GM21737 (cell line): ENCODE measurements at regions not wholly inside any gene's neighbourhood (a gene's known extent, or its start where the extent isn't known, plus 50 kb on each side); places are given as distances from the start of the nearest gene placed in this dataset.

ENCODE experiments used
- ATAC-seq: cut with Tn5 transposase; IDR thresholded peaks from one replicate; pipeline ENCODE4 v1.9.1; 2021; ENCODE audit warnings: mild to moderate bottlenecking, moderate library complexity; ENCODE audit not compliant: unreplicated experiment

- ATAC-seq = no peak
Measured at GRCh38 chr12:103093499-103094106, 136.1 kb downstream of the ASCL1 start.

GRCh38 chr12:103097496-103097895, 140.0 kb downstream of the ASCL1 start:
- no peak for ATAC-seq

DNA sequence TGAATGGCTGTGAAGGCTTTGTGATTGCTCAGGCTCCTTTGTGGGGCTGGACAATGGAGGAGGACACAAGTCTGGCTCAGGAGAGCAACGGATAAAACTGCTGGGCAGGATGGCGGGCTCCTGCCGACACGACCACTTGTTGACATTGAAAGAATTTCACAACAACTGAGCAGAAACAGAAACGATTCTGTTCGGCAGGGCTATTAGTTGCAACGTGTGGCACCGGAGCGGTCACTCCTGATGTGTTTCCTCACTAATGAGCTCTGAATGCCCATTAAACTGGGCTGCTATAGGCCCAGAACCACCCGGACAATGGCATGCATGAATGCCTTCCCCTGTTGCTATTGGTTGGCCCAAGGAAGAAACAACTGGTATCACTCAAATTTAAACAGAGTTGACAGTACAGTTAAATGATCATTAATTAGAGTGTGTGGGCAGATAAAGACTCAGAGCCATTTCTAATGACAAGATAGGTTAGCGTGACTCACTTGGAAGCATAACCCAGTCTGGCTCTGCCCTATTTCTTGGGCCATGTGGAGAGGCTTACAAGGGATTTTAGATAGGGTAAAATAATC, 142.9 kb downstream of the ASCL1 start:
- no peak for ATAC-seq

GRCh38 chr12:103102225-103102744, 144.8 kb downstream of the ASCL1 start:
- peak; percentile 63 for ATAC-seq

DNA sequence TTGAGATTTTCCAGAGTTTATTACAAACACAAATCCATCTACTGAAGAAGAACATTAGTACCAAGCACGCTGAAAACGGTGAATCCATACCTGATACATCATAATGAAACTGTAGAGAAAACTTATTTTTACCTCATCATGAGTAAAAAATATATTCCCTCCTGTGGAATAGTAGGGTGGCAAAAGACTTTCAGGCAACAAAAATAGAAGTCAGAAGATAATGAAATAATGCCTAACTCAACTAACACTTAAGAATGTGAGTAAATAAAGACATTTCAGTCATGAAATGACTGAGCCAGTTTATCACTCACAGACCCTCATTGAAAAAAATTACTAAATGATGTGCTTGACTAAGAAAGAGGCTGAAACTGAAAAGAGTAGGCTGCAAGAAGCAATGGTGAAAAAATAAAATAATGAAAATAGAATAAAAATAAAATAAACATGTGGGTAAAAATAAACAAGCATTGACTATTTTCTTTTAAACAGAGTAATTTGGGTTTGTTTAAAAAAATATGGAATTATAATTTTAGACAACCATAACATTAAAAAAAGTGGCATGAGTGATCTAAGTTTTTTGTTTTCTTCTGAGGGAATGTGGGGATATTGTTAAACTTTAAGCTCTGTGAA, 148.6 kb downstream of the ASCL1 start:
- peak; percentile 62 for ATAC-seq

- ATAC-seq = no peak
Measured at GRCh38 chr12:103109861-103110260, 152.4 kb downstream of the ASCL1 start.

GRCh38 chr12:103114296-103115055, 157.0 kb downstream of the ASCL1 start:
- ATAC-seq = peak; percentile 97

DNA sequence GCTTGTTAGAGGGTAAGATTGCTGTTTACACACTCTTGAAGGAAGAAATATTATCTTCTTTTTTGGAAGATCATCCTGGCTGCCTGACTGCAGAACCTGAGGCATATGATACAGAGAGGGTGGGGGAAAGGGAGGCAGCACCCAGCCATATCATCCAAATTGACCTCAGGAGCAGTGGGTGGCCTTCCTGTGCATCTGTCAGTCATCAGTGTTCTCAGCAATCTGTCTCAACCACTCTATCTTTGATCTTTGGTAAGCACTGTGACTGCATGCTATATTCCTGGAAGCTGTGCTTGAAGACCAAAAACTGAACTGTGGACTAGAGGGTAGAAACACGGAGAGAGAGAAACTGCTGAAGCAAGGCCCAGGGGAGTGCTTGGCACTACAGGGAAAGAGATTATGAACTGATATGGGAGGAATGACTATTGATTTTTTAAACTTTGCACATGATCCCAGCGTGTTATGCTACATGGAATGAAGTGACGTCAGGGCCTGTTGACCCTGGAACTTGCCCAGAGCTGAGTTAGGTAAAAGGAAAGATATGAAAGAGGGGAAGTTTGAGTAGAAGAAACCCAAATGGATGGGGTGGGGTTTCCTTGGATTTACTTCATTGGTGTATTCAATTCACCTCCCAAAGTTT, 171.5 kb downstream of the ASCL1 start:
- no peak for ATAC-seq

DNA sequence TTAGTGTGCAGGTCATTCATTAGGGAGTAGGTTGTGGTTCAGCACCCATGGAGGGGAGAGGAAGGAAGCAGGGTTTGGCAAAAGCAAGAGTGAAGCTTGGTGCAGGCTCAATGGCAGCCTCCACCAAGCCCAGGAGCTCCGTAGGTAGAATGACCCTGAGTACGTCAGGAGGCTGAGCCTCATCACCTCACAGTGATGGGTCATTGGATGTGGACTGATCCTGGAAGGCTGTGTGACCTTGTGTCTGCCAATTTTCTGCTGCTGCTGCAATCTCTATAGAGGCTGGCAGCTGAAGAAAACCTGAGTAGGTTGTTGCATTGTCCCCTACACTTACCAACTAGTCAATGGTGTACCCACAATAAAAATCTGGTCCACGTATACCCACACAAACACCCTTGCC, 173.1 kb downstream of the ASCL1 start:
- ATAC-seq = no peak

GRCh38 chr12:103138538-103138937, 181.1 kb downstream of the ASCL1 start:
- no peak for ATAC-seq

GRCh38 chr12:103139876-103140275, 182.4 kb downstream of the ASCL1 start:
- no peak for ATAC-seq

DNA sequence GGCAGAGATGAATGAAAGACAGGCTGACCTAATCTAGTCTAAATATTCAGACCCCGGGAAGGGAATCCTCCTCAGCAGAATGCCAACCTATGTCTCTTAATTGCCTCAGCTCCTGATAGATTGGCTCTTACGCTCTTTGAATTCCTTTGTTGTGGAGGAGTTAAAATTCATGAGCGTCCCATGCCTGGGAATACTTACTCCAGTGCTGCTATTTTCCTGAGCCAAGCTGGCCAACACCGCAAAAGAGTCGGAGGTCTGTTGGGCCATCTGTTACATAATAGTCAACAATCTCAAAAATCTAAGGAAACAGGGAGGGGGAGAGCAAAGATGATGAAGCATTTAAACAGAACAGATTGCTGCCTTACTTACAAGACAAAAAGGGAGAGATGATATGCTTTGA, 182.8 kb downstream of the ASCL1 start:
- no peak for ATAC-seq

DNA sequence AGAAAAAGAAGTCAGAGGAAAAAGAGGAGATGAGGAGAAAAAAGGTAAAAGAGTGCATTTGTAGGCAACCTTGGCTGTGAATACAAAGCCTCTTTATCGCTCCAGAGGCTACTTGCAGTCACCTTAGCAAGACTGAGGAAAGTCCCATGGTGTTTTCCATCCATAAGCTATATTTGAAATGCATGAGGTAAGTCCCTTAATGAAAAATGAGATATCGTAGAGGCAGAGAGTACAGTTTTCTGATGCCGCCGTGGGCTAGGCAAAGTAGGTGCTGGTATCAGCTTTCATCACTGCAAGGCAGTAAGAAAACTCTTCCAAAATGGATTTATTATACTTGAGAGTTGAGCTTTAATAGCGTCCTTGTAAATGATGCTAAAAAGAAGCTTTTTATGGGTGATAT, 186.8 kb downstream of the ASCL1 start:
- no peak for ATAC-seq

DNA sequence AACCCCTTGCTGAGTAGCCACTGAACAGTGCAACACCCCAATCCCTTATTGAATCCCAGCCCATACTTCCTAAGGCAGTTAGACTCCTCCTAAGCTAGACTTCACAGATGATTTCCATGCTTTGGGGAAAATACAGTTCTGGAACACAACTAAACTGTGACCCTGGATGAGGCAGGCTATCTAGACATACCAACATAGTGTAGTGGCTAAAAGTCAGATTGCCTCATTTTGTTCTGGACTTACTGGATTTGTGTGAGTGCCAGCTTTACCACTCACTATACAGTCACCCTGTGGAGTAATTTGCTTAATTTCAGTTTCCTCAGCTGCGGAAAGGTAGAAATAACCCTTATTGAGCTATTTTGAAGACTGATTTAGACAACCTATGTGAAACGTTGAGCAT, 203.1 kb downstream of the ASCL1 start:
- ATAC-seq = no peak

DNA sequence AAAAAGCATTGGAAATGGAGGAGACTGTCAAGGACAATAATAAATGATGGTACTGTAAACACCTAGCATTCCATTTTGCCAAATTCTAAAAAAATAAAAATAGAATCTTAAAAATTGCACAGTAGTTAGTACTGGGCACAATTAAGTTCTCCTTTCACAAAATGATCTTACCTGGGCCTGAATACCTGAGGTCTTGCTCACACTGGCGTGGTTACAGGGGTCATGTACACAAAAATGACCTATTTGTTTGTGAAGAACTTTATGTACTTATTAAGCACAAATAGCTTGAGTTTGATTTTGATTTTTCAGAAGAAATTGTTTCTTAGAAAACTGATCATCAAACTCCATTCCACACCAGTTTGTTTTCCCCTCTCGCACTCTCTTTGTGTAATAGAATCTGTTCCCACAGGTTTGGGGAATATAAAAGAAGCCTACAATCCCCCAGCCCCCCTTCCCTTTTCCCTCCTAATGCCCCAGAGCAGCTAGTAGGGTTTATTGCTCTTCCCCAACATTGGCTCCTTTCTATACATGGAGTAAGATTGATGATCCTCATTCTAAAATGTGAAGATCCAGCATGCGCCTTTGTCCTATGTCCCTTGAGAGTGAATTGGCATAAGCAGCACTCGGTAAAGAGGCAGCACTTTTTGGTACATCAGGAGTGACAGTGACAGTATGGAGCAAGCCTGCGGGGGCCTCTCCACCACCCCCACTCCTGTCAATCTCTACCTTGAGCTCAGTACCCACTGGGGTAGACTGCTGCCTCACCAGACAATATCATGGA, 204.3 kb downstream of the ASCL1 start:
- no peak for ATAC-seq

GRCh38 chr12:103166949-103167348, 209.5 kb downstream of the ASCL1 start:
- ATAC-seq = no peak

- ATAC-seq = no peak
Measured at GRCh38 chr12:103172447-103173112, 215.1 kb downstream of the ASCL1 start.

DNA sequence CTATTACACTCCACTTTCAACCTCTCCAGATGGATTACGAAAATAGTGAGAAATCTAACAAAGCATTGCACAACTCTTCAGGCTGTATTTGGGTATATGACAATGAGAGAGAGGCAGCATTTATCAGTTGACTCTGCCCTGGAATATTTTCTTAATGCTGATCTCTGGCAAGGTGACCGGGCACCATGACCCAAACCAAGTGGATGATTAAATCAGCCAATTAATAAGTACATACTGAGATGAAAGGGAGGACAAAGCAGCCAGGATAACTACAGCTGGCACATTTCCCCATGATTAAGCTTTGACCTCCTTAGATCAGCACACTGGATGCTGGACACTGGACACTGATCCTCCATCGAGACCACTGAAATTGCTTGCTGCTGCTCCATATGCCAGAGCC, 218.2 kb downstream of the ASCL1 start:
- no peak for ATAC-seq

GRCh38 chr12:103177639-103178255, 220.3 kb downstream of the ASCL1 start:
- no peak for ATAC-seq
